GM03348 (cell line): ENCODE measurements at regions not wholly inside any gene's neighbourhood (a gene's known extent, or its start where the extent isn't known, plus 50 kb on each side); places are given as distances from the start of the nearest gene placed in this dataset.
"Not testable (repeated sequence)": the region's sequence is repeated elsewhere in the genome, so short reads cannot be mapped to it uniquely, and the experiment has no call there.

ENCODE experiments used
- DNase-seq: peaks from one replicate; pipeline ENCODE4 v3.0.0; 2012; ENCODE audit warnings: low spot score

DNA sequence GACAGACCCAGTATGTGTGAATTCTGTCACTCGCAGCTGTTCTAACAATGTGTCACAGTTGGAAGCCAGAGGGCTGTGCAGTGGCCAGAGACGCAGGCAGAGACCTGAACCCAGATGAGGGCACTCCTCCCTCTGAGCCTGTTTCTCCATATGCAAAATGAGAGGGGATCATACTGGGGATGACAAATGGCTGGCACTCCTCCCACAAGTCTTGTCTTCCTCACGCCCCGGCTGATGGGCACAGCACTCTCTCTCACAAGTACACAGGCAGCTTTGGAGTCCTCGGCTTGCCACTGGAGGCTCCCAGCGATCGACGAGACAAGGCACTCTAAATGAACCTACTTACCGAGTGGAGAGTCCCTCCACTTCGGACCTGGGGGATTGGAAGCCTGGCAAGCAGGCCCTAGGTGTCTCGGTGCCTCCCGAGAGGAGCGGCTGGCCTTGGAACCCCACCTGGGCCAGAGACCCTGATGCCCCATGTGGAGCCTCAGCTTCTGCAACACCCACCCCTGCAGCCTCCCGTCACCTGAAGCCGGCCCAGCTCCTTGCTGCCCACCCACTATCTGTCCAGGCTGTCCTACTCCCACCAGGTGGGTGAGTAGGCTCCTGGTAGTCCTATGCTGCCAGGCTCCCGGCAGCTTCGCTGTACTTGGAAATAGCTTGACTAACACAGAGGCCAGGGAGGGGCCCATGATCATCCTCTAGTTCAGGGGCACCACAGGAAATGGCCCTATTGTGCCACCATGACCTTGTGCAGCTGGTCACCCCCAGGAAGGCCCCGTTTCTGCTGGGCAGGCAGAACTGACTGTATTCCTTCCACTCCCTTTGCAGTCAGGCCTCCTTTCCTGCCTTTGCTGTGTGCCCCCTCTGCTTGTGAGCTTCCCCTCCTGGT lies 65.0 kb upstream of the IQSEC1 start:
- DNase-seq: no peak

DNA sequence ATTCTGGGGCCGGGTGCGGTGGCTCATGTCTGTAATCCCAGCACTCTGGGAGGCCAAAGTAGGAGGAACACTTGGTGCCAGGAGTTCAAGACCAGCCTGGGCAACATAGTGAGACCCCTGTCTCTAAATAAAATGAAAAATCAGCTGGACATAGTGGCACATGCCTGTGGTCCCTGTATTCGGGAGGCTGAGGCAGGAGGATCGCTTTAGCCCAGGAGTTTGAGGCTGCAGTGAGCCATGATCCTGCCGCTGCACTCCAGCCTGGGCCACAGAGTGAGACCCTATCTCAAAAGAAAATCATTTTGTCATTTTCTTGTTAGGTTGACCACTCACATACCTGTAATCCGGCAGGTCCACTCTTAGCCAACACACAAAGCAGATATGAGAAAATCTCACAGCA lies 63.6 kb upstream of the IQSEC1 start:
- not testable (repeated sequence) for DNase-seq

- DNase-seq: no peak
These were observed 63.2 kb upstream of the IQSEC1 start for GRCh38 chr3:13136426-13136825.

GRCh38 chr3:13135811-13136321 lies 62.6 kb upstream of the IQSEC1 start:
- DNase-seq: no peak

DNA sequence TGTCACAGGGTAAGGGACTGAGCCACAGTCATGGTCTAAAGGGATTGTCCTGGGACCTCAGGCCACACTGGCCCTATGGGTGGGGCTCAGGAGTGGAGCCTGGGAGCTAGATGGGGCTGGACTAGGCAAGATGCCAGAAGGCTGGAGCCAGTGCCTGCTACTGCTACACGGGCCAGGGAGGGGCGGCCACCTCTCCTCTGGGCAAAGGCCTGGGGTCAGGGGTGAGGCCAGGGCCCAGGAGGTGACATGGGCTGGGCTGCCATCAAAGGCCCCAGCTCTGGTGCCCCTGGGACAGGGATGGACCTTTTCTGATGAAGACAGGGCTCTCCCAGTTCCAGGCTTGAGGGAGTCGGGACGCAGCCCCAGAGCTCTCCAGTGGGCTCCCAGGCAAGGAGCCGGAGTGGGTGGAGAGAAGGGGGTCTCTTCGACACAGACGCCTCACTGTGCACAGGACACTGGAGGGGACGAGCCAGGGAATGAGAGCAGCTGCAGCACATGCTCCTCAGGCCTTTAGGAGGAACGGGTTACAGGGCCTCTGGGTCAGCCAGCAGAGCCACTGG lies 62.1 kb upstream of the IQSEC1 start:
- DNase-seq: no peak

- DNase-seq: no peak
These were observed 61.6 kb upstream of the IQSEC1 start for GRCh38 chr3:13134879-13135206.

GRCh38 chr3:13134166-13134878 lies 61.1 kb upstream of the IQSEC1 start:
- DNase-seq: no peak

DNA sequence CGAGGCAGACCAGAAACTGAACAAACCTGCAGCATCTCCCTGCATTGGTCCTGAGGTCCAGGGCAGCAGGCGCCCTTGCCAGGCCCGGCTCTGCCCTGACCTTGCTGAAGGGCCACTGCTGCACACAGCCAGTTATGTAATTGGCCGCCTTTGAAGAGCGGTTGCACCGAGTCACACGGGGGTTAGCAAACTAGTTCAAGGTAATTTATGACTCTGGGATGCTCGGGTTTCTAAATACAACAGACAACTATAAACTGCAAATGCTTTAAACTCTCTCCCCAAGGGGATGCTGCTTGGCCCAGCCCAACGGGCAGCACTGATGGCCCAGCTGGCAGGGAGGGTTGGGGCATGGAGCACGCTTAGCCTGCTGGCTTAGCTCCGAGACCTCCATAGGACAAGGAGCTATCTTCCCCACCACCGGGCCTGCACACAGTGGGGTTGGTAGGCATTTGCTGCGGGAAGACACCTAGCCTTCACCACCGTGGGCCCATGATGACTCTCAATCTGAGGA lies 60.3 kb upstream of the IQSEC1 start:
- no peak for DNase-seq

- no peak for DNase-seq
These were observed 59.6 kb upstream of the IQSEC1 start for GRCh38 chr3:13132731-13133410.

DNA sequence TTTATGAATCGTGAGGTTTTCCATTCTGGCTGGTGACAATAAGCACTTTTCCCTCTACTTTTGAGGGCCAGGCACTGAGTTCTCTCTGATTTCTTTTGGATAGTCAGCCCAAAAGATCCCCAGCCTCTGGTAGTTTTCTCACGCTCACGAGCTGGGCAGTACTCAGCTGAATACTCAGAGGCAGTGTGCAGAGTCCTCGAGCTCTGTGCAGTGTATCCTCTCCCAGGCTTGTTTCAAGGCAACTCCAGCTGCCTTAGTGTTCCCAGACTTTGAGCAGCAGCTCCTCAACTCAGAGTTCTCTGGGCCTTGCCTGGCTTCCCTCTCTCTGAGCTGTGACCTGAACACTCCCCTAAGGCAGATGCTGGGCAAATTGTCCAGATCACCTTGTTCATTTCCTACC lies 59.1 kb upstream of the IQSEC1 start:
- no peak for DNase-seq

GRCh38 chr3:13130464-13131193 lies 57.4 kb upstream of the IQSEC1 start:
- no peak for DNase-seq

- no peak for DNase-seq
These were observed 52.1 kb upstream of the IQSEC1 start for GRCh38 chr3:13125092-13126015.

- no peak for DNase-seq
These were observed 51.4 kb upstream of the IQSEC1 start for GRCh38 chr3:13124631-13125030.

DNA sequence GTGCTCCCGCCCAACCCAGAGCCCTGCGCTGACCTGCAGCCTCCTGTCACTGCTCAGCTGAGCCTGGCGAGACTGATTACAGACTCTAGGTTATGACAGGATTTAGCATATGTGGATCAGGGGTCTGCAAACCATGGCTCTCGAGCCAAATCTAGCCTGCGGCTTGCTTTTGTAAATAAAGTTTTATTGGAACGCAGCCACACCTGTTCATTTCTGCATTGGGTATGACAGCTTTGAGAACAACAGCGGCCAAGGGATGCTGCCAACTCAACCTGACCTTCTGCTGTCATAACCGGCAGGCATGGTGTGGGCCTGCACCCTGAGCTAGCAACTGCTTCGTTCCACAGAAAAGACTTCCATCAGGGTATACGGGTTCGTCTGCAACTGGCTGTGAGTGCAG lies 50.5 kb upstream of the IQSEC1 start:
- no peak for DNase-seq

- DNase-seq: no peak
These were observed 49.9 kb upstream of the IQSEC1 start for GRCh38 chr3:13123013-13123654.
